GM21529 (cell line): ENCODE measurements at regions not wholly inside any gene's neighbourhood (a gene's known extent, or its start where the extent isn't known, plus 50 kb on each side); places are given as distances from the start of the nearest gene placed in this dataset.

ENCODE experiments used
- ATAC-seq: cut with Tn5 transposase; IDR thresholded peaks from one replicate; pipeline ENCODE4 v1.9.1; 2021; ENCODE audit not compliant: unreplicated experiment

DNA sequence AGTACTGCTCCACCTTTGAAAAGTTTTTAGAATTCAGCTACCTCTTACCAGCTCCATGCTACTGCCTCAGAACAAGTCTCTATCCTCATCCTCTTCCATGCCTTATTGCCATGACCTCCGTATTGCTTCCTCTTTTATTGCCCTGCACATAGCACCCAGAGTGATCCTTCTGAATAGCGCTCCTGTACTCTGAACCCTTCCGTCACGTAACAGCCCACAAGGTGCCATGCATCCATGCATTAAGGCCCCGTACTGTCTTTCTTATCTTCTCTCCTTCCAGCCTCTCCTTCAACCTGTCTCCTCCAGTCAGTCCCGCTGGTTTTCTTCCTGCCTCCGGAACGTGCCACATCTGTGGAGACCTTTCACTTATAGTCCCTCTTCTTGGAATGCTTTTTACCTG is 273.3 kb upstream of the SEMA6A start:
- ATAC-seq = no peak

DNA sequence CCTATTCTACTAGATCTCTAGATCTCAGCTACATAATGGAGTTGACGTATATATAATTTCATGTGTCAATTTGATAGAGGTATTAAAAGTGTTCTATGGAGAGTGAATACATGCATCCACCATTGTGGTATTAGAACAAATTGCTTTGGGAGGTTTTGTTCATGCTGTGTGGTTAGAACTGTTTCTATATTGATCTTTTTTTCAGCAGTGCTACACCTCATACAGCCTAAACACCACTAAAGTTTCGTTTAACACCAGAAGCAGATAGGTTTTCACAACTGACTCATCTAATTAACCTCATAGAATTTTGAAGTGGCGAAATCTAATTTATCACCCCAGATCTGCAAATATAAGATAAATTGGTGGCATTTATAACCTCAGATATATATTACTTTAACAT is 269.4 kb upstream of the SEMA6A start:
- no peak for ATAC-seq

DNA sequence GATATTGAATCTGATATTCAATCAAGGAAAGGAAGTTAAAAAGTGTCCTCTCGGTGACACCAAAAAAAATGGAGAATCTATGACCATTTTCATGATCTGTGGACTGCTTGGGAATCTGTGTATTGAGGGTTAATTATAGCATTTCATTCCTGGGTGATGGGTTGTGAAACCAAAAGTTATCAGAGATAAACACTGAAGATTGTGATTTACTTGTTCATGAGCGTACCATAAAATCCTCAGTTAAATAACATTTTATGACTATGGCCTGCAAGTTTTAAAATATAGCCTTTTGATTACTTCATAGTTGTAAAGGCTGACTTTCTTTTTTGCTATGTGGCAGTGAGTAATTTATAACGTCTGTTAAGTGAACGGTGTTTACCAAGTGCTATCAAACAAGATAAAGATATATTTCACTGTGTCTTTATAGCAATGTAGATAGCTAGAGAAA is 267.9 kb upstream of the SEMA6A start:
- ATAC-seq = no peak

DNA sequence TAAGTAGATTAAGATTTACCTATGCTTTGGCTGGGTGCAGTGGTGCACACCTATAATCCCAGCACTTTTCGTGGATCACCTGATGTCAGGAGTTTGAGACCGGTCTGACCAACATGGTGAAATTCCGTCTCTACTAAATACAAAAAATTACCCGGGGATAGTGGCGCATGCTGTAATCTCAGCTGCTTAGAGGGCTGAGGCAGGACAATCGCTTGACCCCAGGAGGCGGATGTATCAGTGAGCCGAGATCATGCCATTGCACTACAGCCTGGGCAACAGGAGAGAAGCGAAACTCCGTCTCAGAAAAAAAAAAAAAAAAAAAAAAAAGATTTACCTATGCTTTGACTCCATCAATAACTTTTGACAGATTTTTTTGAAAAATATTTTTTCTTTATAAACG is 267.1 kb upstream of the SEMA6A start:
- no peak for ATAC-seq

DNA sequence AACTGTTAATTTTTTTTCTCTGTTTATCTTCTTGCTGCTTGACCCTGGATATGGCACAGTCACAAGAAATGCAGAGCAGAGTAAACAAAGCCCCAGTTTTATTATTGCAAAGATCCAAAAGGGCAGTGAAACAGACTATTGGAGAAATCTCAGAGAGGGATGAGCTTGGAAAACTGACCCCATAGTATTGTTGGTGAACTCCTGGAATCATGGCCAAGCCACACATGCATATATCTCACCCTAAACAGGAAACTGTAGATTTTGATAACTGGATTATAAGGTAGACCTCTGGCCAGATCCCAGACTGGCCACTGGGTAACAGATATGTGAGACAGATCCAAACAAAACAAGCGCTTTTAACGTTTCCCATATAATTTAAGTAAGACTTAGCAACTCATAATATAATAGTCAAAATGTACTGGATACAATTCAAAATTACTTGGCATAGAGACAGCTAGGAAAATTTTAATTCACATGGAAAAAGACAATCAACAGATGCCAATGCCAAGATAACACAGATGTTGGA is 263.5 kb upstream of the SEMA6A start:
- no peak for ATAC-seq

DNA sequence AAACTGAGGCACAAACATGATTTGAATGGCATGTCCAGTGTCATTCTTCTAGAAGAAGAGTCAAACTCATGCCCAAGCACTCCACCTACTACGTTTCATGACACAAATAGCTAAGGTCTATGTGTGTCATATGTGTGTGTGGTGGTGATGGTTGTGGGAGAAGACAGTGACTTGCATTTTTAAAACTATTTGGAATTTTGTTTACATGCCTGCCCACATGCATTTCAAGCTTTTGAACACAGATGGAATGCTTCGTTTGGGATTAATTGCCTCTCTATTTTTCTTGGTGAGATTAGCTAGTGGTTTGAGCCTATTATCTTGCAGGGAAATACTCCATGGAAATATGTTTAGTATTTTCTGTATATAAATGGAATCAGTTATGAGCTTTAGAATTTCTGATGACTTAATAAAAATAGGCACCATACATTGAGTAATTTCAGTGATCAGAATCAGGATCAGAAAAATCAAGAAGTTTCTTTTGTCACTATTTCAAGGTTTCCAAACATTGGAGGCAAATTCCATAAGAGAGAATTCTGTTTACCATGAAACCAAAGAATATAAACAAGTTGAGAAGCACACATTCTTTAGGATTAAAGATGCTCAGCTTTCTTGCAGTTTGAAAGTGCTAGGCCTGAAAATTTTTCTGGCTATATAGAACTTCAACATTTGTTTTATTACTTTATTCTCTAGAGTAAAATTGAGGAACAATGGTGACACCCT is 260.3 kb upstream of the SEMA6A start:
- ATAC-seq = no peak

DNA sequence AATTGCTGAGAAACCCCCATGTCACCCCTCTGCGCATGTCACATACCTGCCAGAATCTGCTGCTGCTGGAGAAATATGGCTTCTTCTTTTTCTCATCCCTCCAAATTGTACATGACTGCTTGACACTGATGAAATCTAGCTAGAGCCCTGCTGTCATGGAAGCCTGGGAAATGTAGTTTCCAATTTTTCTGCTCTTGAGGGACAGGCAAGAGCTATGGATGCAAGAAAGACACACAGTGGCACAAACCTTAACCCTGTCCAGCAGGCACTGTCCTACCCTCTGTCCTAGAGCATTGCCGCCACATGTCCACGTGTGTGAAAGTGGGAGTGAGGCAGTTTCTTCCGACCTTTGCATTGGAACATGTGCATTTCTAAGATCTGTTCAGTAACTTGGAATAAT is 255.5 kb upstream of the SEMA6A start:
- ATAC-seq = no peak

DNA sequence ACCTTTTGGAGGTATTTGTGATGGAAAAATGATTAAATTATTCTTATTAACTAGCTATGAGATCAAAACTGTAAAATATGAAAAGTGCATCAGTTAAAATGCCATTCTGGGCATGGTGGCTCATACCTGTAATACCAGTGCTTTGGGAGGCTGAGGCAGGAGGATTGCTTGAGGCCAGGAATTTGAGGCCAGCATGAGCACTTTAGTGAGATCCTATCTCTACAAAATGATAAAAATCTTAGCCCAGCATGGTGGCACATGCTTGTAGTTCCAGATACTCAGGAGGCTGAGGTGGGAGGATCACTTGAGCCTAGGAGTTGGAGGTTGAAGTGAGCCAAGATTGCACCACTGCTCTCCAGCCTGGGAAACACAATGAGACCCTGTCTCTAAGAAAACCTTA is 252.5 kb upstream of the SEMA6A start:
- ATAC-seq = no peak

DNA sequence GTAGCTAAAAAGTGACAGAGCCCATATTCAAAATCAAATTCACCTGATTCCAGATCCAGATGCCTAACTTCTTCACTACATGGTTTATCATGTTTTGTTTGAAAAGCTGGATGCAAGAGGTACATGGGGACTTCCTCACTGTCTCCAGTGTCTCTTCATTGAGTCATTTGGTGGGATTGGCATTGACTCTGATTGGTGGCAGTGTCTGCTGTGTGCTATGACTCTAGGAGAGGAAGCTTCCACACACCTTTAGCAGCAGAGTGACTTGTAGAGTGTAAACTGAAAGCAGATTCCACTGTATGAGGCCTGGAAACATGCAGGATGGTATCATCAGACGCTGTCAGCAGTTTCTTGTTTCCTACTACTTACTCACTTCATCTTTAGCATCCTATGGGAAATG is 250.9 kb upstream of the SEMA6A start:
- ATAC-seq = no peak

DNA sequence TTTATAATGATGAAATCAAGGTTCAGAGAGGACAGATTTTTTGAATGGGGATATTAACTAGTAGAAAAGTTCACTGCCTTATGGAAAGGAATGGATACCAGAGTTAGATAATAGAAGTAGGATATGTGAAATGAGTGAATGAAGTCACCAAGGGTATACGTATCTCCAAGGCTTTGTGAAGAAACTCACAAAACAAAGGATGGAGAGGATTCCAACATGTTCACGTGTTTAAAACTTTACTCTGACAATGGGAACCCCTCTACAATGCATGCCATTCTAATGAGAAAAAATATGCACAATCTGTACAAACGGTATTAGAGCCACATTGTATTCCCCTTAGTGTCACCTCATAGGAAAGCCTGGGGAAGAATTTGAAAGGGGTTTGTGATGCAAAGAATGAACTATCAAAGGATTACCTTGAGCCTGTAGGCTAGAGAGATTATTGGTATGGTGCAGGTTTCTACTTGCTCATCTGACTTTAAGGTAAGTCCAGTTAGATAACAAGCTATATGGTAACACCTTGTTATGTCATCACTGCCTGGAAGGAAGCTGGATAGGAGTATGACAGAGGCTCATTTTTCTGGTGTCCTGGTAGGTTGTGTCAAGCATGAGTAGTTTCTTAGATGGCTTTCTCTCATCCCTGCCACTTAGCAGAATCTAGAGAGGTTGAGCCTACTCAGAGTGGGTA is 250.3 kb upstream of the SEMA6A start:
- ATAC-seq = no peak

DNA sequence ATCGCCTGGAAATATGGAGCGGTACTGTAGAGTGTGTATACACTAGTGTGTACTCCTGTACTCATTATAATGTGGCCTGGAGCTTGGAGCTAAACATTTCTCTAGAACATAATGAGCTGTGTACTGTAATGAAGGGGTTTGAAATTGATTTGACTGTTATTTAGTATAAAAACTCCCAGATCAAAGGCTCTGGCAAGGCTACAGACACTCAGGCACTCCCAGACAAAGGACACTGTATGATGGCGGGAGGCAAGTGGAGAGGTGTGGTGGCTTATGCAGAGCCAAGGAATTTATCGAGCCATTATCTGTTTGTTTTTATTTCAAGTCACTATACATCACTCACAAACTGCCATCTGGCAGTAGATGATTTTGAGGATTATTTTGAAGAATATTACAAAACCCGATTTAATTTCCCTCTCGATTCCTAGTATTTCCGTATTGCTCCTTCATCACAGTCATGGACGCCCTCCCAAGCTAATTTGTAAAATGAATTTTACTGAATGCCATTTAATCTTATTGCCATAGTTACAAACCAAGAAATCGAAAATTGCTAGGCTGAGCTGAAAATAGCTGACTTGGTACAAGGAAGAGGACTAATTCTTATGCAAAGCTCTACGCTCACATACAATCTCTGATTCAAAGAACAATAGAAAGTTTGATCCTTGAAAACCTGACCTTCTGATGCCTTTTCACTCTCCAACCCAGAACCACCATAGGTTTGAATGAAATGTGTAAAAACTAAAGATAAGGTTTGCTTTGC is 240.2 kb upstream of the SEMA6A start:
- no peak for ATAC-seq

DNA sequence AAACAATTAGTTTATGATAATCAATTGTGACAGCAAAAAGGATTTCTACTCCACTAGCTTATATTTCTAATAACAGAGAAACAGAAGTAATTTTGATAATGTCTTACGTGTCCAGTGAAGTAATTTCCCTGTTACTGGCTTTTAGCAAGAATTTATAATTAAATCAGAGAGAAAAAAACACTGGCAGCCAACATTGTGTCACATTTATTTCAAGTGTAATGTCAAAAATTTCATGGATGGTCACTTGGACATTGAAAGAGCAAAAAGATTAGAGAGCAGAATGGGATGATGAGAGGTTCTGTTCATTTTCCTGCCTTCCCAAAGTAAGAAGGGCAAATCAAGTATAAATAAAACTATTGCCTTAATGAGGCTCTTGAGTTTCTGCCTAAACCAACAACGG is 239.3 kb upstream of the SEMA6A start:
- ATAC-seq = no peak

DNA sequence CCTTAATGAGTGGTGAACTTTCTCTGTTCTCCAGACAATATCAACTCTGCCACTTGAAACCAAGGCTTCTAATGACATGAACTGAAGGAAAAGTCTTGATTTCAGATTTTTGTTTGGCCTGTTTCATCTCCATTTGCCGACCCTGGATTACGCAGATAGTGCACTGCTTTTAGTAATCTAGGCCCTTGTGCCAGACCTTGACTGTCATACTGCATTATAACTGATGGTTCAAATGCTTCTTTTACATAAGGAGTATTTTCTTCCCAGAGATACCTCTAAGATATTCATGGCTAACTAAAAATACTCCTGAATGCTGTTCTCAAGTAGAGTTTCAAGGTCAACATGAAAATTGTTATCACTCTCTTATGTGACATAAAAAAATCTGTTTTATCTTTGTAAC is 238.7 kb upstream of the SEMA6A start:
- ATAC-seq = no peak

DNA sequence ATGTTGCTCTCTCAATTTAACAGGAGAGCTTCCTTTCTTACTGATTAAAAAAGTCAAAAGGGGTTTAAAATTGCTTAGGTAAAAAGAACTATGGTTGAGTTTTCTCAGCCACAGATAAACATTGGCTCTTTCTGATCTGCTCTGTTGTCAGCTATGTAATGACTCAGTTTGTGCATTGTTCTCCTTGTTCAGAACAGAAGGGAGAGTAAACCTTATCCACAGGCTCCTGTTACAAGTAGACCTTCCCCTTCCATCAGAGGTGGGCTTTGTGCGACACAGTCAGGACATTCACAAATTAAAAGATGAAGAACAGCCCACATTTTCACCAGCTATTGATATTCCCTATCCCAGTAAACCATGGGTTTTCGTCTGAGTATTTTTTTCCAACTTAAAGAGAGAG is 236.3 kb upstream of the SEMA6A start:
- ATAC-seq = no peak

DNA sequence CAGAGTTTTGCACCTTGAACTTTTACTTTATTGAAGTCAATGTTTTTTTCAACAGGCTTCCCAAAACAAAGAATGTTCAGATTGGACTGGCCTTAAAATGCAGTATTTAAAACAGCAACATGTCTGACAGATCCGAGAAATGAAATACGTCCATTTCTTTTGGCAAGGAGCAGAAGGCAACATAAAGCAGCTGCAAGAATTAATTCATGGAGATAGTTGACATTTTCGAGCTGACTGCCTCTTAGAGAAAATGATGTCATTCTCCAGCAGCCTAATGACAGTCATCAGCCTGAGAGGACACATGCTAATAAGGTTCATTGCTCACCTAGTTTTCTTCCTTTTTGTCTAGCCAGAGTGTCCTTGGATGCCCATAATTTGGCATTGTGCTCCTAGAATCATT is 232.2 kb upstream of the SEMA6A start:
- no peak for ATAC-seq

DNA sequence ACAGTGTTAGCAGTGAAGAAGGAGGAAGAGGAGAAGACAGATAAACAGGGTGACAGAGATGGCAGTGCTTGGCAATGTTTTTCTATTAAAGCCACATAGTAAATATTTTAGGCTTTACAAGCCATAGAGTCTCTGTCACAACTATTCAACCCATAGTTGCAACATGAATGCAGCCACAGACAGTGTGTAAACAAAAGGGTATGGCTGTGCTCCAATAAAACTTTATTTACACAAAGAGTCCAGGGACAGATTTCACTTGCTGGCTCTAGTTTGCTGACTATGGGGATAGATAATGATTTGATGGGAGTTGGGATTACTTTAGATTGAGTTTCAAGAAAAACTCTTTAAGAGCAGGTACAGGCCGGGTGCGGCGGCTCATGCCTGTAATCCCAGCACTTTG is 224.8 kb upstream of the SEMA6A start:
- ATAC-seq = no peak

DNA sequence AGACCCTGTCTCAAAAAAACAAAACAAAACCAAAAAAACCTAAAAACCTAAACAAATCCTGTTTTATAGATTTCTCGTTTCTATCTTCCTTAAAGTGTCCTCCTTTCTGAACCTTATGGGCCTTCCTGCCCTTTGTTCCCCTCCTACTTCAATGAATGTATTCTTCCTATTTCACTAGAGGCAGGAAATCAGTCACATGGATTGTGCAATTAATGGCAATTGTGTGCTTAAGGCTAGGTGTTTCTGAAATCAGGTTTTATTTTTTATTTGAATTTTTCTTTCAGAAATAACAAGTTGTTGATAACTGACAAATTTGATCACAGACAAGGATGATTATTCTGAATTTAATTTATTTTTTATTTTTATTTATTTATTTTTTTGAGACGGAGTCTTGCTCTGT is 220.6 kb upstream of the SEMA6A start:
- ATAC-seq = no peak

DNA sequence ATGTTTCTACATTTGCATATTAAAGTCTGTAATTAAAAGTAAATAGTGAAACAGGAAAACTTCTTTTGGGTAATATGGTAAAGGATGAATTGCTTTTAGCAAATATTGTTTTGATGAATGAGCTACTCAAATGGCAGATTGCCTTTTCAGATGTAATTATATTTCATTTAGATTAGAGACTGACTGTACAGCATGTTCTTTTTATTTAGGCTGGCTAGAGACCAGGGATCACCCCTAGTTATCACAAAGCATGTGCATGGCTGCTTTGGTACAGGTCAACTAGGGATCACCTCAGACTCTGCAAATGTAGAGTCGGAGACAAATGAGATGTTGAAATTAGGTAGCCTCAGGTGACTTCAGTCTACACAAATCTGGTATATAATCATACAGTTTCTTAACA is 214.9 kb upstream of the SEMA6A start:
- no peak for ATAC-seq

DNA sequence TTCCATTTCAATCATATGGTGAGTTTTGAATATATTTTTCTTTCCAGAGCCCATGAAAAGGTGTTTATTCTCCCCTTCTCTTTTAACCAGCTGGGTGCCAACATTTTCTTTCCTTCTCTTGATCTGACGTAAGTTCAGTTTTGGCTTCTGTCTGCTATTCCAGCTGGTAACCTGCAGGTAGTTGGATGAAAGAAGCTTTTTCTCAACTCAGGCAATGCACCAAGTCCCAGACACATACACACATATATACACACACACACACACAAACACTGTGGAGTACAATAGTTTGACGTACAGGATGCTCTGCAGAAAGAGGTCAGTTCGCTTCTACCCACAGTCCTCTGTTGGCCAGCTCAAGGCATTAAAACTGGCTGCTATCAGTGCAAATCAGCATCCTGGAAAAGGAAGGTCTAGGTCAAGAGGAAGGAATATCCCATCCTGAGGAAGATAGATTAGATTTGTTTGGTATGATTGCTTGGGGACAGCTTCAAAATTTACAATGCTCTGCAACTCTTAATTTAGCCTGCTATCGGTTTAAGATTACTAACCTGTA is 214.3 kb upstream of the SEMA6A start:
- no peak for ATAC-seq

DNA sequence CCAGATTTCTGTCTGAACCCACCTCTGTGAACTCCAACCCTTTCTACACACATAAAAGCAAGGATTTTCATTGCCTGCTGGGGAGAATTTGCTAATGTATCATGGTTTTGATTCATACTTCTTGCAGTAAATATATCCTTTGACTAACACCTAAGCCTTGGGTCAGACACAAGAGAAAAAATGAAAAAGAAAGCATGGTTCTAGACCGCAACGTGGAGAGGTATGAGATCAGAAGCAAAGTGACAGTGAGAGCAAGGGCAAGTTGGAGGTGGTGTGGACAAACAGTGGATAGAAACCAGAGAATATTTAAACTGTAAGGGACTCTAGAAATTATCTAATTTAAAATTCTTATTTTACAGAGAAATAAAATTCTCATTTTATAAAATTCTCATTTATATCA is 212.9 kb upstream of the SEMA6A start:
- no peak for ATAC-seq

DNA sequence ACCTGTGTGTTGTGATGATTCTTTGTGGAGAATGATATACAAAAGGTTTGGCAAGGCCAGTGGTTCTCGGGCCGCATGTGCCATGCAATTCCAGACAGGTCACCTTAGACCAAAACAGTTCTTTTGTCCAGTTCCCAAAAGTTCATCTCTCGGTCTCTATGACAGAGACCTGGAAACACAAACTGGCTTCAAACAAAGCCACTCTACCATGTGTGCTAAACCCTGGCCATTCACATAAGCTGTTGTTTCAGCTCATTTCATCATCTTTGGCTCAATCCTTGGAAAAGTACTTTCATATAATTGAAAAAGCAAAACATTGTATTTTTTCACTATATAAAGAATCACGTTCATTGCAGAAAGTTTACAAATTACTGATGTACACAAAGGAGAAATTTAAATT is 210.5 kb upstream of the SEMA6A start:
- no peak for ATAC-seq

DNA sequence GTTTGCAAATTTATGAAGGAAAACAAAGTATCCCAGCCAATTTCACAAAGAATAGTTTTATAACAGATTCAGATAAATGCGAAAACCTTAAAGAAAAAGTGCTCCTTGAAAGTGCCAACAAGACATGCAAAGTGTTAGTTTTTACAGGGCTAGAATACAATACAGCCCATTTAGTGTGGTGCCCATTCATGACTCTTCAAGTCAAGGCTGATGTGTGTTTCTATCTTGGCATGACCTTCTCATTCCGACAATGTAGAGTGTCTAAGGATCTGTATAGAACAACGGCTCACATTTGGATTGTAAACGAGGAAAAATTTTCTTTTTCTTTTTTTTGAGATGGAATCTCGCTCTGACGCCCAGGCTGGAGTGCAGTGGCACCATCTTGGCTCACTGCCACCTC is 205.2 kb upstream of the SEMA6A start:
- ATAC-seq = no peak
